NT2/D1 (cell line): ENCODE measurements at regions not wholly inside any gene's neighbourhood (a gene's known extent, or its start where the extent isn't known, plus 50 kb on each side); places are given as distances from the start of the nearest gene placed in this dataset.

Experiments used
- DNase-seq: peaks from one replicate; pipeline ENCODE4 v3.0.0-alpha.2; 2011; ENCODE audit warnings: low read depth, low spot score
- H3K27me3 ChIP-seq: 2 replicates; pipeline ENCODE4 v1.6.0; 2011; ENCODE audit warnings: mild to moderate bottlenecking; ENCODE audit not compliant: insufficient read length, insufficient read depth
- H3K36me3 ChIP-seq: 2 replicates; pipeline ENCODE4 v1.6.1; 2011; ENCODE audit warnings: mild to moderate bottlenecking, low read length, mixed read lengths; ENCODE audit not compliant: insufficient read depth, insufficient read length
- H3K4me1 ChIP-seq: 2 replicates; pipeline ENCODE4 v1.5.1; 2011; ENCODE audit not compliant: insufficient read depth, insufficient read length
- H3K4me3 ChIP-seq: 2 replicates; pipeline ENCODE4 v1.5.1; 2011; ENCODE audit warnings: low read depth; ENCODE audit not compliant: insufficient read length
- H3K9ac ChIP-seq: 2 replicates; pipeline ENCODE4 v1.6.0; 2011; ENCODE audit warnings: low read depth; ENCODE audit not compliant: insufficient read length
- H3K9me3 ChIP-seq: 2 replicates; pipeline ENCODE4 v1.5.1; 2011; ENCODE audit warnings: mild to moderate bottlenecking, low read length; ENCODE audit not compliant: insufficient read depth
- SUZ12 ChIP-seq: IDR thresholded peaks from 2 replicates; pipeline ENCODE4 v1.6.1; 2011; ENCODE audit not compliant: insufficient read length, insufficient read depth; ENCODE audit errors: extremely low read depth
- YY1 ChIP-seq: IDR thresholded peaks from 2 replicates; pipeline ENCODE4 v1.6.1; 2011; ENCODE audit not compliant: insufficient read length, insufficient read depth
- ZNF274 ChIP-seq: IDR thresholded peaks from 2 replicates; pipeline ENCODE4 v1.6.1; 2011; ENCODE audit warnings: mild to moderate bottlenecking, low read depth, low read length

DNA sequence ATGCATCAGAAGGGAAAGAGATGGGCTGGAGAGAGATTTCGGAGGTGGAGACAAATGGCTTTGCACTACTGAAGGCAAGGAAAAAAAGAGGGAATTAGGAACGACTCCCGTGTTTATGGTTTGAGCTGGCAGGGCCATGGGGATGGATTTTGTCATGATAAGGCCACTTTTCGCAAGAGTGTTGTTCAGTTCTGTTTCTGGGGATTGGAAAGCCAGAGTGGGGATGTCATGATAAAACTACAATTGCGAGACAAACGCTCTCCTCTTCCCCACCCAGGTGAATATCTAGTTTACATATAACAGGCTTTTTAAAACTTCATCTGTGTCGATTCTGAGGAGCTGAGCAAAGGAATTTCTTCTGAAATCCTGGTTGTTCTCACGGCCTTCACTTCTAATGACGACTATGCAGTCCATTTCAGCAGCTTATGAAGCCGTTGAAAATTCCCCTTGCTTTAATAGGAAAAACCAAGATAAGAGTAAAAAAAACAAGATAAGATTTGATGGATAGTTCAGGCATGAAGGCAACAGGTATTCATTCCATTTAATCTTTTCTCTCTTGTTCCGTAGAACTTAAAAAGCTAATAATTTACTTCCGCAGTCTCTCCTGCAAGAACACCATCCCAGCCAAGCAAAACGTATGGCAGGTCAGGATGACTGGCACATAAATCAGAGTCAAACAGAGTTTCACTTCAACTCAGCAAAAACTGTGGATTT is 245.6 kb upstream of the PITRM1 start:
- Histone ChIP-seq H3K4me3 (no peak overlapping the region), H3K9me3 (no peaks in the 10 kb centered on the region), H3K9ac (no peak overlapping the region), H3K27me3 (no peaks in the 10 kb centered on the region), H3K36me3 (no peaks in the 10 kb centered on the region), H3K4me1 (no peaks in the 10 kb centered on the region)
- DNase-seq, result no peak
- TF ChIP-seq ZNF274 (no peak), YY1 (no peak), SUZ12 (no peak)

DNA sequence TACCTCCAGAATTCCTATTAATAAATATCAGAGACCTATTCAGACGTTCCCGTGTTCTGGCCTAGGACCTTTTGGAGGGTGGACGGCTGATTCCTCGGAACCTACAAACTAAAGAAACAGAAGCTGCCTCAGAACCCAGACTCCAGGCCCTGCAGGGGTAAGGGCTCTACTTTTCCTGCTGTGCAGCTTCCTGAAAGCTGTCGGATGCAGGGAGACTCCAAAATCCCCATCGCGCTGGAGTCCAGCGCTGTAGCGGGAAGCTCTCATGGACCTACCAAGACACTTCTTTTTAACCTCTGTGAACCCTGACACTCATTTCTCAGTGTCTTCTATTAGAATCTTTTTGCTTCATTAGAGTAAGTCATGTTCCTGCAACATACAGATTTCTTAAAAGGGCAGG is 244.5 kb upstream of the PITRM1 start:
- TF ChIP-seq YY1 (no peak), SUZ12 (no peak), ZNF274 (no peak)

DNA sequence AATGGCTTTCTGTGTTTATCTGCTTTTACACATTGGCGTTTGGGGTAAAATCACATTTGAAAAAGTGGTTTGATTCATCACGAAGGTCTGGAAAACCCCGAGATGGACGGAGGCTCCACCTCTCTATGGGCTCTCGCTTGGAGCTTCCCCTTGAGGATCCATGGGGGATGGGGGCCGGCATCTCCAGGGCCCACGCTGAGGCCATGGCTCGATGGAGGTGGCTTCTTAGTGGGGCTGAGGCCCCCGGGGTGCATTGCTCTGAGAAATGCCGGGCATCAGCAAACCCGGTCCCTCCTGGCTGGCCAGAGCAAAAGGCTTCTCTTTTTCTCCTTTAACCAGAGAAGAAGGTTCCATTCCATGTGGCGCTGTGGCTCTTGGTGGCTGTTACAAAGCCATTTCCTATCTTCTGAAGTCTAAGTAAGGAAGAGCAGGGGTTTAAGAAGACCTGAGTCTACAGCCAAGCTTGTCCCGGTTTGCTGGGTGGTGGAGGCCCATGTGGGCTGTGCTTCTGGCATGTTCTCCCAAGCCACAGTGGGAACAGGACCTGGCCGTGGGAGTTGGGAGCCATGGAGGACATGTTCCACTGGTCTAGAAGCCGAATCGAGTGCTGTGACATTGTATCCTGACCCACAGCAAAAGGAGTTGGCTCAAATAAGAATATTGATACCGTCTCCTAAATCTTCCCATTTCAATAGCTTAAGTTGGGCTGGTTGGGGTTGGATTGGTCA is 243.5 kb upstream of the PITRM1 start:
- Histone ChIP-seq H3K36me3 (no peaks in the 10 kb centered on the region), H3K9ac (no peak overlapping the region), H3K27me3 (no peaks in the 10 kb centered on the region), H3K4me1 (no peaks in the 10 kb centered on the region), H3K9me3 (no peaks in the 10 kb centered on the region), H3K4me3 (no peak overlapping the region)
- TF ChIP-seq YY1, result no peak
- no peak for TF ChIP-seq SUZ12
- no peak for TF ChIP-seq ZNF274
- no peak for DNase-seq

More for the DNA sequence above, 244.5 kb upstream of the PITRM1 start:
- Histone ChIP-seq H3K4me3 (no peak overlapping the region), H3K4me1 (no peaks in the 10 kb centered on the region), H3K27me3 (no peaks in the 10 kb centered on the region), H3K9ac (no peak overlapping the region), H3K36me3 (no peaks in the 10 kb centered on the region), H3K9me3 (no peaks in the 10 kb centered on the region)
- no peak for DNase-seq

DNA sequence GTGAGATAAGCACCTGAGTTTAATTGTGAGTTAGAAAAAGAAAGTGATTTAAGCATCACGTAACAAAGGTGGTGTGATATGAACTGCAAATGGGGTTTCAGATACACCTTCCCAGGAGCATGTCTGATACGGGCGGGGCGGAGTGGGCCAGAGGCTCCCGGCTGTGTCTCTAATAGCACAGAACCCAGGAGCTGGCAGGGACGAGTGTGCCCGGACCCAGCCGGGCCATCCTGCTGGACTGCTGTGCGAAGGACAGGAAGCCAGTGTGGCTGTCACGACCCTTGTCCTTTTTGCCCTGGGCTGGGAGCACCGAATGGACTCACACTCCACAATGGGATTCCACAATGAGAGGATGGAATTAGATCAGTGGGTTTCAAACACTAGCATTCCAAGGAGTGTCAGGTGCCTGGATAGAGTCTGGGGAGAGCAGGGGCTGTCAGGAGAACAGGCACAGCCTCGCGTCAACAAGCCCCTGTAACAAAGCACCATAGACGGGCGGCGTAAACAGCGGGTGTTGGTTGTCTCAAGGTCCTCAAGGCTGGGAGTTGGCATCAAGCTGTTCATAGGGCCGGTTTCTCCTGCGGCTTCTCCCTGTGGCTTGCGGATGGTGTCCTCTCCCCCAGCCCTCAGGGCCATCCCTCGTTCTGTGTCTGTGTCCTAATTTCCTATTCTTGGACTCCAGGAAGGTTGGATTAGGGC is 242.6 kb upstream of the PITRM1 start:
- no peak for DNase-seq
- no peaks in the 10 kb centered on the region for H3K27me3 ChIP-seq
- no peaks in the 10 kb centered on the region for H3K9me3 ChIP-seq
- H3K9ac ChIP-seq, result no peak overlapping the region
- H3K36me3 ChIP-seq, result no peaks in the 10 kb centered on the region
- H3K4me3 ChIP-seq, result no peak overlapping the region
- H3K4me1 ChIP-seq, result no peaks in the 10 kb centered on the region
- TF ChIP-seq YY1, result no peak
- TF ChIP-seq SUZ12, result no peak
- TF ChIP-seq ZNF274, result no peak

DNA sequence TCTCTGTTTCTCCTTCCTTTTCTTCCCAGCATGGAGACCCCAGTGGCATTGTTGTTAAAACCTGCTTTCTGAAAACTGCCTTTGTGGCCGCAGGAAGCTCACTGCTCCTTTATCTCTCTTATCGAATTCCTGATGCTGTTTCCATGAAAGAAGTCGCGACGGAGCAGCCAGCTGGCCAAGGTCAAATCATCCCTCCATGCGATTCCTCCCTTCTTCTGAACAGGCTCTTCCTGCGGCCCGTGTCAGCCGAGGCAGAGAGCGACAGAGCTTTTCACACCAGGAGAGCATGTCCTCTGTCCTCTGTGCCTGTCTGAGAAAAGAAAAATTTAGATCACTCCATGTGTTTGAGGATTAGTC is 242.1 kb upstream of the PITRM1 start:
- Histone ChIP-seq H3K9ac (no peak overlapping the region), H3K4me3 (no peak overlapping the region), H3K36me3 (no peaks in the 10 kb centered on the region), H3K4me1 (no peaks in the 10 kb centered on the region), H3K27me3 (no peaks in the 10 kb centered on the region), H3K9me3 (no peaks in the 10 kb centered on the region)
- TF ChIP-seq SUZ12, result no peak
- TF ChIP-seq YY1, result no peak
- TF ChIP-seq ZNF274, result no peak
- no peak for DNase-seq

DNA sequence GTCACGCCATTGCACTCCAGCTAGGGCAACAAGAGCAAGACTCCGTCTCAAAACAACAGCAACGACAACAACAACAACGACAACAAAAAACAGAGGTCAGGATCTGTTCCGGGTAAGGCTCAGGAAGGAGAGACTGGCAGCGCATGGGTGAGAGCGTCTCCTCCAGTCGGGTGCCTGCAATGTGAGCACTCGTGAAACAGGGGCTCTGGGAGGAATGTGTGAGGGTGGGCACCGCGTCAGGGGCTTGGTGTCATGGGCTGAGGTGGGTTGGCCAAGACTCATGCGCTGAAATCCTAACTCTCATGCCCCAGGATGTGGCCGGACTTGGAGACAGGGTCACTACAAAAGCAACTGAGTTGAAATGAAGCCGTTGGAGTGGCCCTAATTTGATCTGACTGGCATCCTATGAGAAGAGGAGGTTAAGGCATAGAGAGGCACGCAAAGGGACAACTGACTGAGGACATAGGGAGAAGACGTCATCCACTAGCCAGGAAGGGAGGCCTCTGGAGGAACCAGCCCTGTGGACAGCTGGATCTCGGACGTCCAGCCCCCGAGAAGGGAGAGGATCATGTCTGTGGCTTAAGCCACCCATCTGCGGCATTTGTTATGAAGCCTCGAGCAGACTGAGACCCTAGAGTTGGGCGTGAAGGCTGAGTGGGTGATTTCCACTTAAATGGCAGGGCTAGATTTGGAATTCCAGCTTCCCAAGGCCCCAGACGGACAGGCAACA is 241.5 kb upstream of the PITRM1 start:
- no peaks in the 10 kb centered on the region for H3K36me3 ChIP-seq

DNA sequence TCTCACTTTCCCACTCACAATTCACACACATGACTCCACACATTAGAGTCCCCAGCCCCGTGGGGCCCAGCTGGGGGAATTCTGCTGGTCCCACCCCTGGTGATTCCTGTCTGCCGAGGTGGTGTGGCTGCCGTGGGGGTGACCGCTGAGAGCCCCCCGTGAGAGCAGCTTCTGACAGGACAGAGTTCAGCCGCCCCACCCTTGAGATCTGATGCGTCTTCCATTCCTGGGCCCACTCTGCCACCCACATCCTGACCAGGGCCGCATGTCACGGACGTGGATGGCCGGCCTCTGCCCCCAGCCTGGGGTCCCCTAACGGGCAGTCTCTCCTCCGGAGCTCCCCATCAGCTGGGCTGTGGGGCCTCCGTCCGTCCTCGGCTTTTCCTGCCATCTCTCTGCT is 240.1 kb upstream of the PITRM1 start:
- DNase-seq, result no peak
- H3K27me3 ChIP-seq, result no peaks in the 10 kb centered on the region
- no peaks in the 10 kb centered on the region for H3K4me1 ChIP-seq
- TF ChIP-seq SUZ12 (no peak), YY1 (no peak), ZNF274 (no peak)
- H3K4me3 ChIP-seq, result no peak overlapping the region
- H3K36me3 ChIP-seq, result no peaks in the 10 kb centered on the region
- H3K9me3 ChIP-seq, result no peaks in the 10 kb centered on the region
- H3K9ac ChIP-seq, result no peak overlapping the region

More for the DNA sequence above, 241.5 kb upstream of the PITRM1 start:
- no peaks in the 10 kb centered on the region for H3K27me3 ChIP-seq
- TF ChIP-seq ZNF274 (no peak), SUZ12 (no peak), YY1 (no peak)
- no peak overlapping the region for H3K4me3 ChIP-seq
- H3K4me1 ChIP-seq, result no peaks in the 10 kb centered on the region
- no peak overlapping the region for H3K9ac ChIP-seq
- H3K9me3 ChIP-seq, result no peaks in the 10 kb centered on the region
- no peak for DNase-seq
